ENCODE measurements at regions not wholly inside any gene's neighbourhood (a gene's known extent, or its start where the extent isn't known, plus 50 kb on each side); places are given as distances from the start of the nearest gene placed in this dataset.

DNA sequence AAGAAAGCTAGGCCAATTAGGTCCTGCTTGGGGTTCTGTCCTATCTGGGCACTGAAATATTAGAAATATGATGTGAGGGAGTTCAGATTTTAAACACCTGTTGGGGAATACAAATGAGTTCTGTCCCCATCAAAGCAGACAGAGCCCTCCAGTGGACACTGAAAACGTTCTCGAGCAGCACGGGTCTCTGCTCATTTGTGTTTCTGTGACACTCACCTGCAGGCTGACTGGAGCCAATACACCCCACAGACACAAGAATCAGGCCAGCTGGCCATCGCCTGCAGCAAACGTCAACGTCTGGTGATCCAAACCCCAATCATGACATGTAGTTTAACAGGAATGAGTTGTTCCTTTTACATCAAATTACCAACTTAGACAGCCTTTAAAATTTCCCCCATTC, 493.4 kb upstream of the TMEM132C start:
- H3K4me1 ChIP-seq = no peaks in the 10 kb centered on the region
- in situ Hi-C loops (cut with MboI; ENCODE audit: low sequenced_read_pairs) = no loop called here
- DNase-seq (ENCODE audit: low spot score in 2 of 2) = no peak
- no peaks in the 10 kb centered on the region for H3K9me3 ChIP-seq
- H3K27me3 ChIP-seq (ENCODE audit: low read depth) = no peaks in the 10 kb centered on the region
- no peaks in the 10 kb centered on the region for H3K36me3 ChIP-seq (replicated peaks)
- H3K4me3 ChIP-seq = no peak overlapping the region

DNA sequence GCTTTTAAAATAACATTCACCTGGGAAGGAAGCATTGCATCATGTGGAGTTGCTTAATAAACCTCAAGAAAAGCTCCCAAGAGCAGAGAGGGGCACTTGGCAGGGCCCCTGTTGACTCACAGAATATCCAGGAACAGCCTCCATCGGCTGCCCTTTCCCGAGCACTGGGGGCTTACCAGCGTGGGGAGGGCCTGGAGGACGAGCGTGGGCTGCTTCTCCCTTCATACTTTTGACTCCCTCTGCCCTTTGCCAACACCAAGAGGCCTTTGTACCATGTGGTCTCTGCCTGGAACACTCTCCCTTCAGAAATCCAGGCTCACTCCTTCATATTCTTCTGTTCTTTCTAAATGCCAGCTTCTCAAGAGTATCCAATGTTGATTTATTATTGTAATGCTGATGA, 492.1 kb upstream of the TMEM132C start:
- Histone ChIP-seq H3K27me3 (ENCODE audit: low read depth) (no peaks in the 10 kb centered on the region), H3K4me1 (no peaks in the 10 kb centered on the region), H3K9me3 (no peaks in the 10 kb centered on the region), H3K4me3 (no peak overlapping the region), H3K36me3 (replicated peaks) (no peaks in the 10 kb centered on the region)
- in situ Hi-C loops (cut with MboI; ENCODE audit: low sequenced_read_pairs) = no loop called here
- no peak for DNase-seq (ENCODE audit: low spot score in 2 of 2)

DNA sequence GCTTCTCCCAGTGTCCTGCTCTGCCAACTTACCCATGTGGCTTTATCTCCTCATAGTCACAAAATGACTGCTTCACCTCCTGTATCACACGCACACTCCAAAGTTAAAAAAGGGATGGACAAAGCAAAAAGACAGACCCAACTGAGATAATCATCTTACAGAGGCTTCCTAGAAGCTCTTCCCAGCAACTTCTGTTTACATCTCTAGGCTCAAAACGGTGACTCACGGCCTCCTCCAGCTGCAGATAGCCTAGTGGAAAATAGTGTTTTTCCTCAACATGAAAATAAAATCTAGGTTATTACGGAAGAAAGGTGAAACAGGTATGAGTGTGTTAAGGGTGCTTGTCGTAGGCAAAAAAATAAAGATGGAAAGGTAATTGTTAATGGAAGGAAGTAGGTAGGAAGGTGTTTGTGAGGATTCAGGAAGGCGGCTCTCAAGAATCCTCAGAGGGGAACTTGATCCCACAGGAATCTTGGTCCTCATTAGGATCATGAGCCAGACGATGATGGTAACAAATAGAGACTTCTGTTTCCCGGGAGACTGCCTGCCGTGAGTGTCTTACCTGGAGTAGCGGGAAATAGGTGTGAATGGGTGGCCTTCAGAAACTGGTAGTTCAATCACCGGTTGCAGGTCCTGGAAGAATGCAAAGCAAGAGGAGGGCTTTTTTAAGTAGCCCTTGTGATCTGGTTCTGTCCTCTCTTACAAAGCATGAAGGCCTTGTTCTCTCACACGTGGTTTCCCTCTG, 487.5 kb upstream of the TMEM132C start:
- H3K4me1 ChIP-seq = no peaks in the 10 kb centered on the region
- H3K36me3 ChIP-seq (replicated peaks) = no peaks in the 10 kb centered on the region
- H3K4me3 ChIP-seq = no peak overlapping the region
- no peaks in the 10 kb centered on the region for H3K9me3 ChIP-seq
- in situ Hi-C loops (cut with MboI; ENCODE audit: low sequenced_read_pairs) = no loop called here
- DNase-seq (ENCODE audit: low spot score in 2 of 2) = no peak
- H3K27me3 ChIP-seq (ENCODE audit: low read depth) = no peaks in the 10 kb centered on the region

DNA sequence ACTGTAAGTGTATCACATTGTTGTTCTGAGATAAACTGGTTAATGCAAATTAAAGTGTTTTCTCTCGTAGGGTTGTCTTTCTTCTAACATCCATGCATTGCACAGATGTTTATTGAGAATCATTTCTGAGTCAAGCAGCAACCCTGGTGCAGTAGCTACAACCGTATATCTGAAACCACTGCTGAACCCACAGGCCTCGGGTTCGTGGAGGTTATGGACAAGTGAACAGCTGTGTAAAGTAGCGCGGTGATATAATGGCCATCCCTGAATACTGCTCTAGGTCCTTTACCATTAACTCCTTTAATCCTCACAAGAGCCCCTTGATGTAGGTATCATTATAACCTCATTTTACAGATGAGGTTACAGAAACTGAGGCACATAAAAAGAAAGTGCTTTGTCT, 486.1 kb upstream of the TMEM132C start:
- H3K36me3 ChIP-seq (replicated peaks) = no peaks in the 10 kb centered on the region
- no peaks in the 10 kb centered on the region for H3K4me1 ChIP-seq
- DNase-seq (ENCODE audit: low spot score in 2 of 2) = no peak
- in situ Hi-C loops (cut with MboI; ENCODE audit: low sequenced_read_pairs) = no loop called here
- H3K9me3 ChIP-seq = no peaks in the 10 kb centered on the region
- no peak overlapping the region for H3K4me3 ChIP-seq
- H3K27me3 ChIP-seq (ENCODE audit: low read depth) = no peaks in the 10 kb centered on the region

DNA sequence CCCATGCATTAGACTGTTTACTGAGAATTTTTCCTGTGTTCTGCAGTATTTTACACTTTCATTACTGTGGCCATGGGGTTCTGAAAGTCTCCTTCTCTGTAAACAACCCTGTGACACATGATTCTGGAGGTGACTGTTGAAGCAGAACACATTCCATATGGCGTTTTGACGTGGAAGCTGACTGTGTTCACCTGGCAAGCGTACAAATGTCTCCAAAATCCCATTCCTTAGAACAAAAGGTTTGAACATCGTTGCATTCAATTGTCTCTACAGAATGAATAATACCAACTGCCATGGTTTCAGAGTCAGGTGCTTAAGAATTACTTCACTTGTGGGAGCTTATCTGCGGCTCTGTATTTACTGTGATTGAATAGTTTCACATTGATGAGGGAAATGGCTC, 485.6 kb upstream of the TMEM132C start:
- Histone ChIP-seq H3K9me3 (no peaks in the 10 kb centered on the region), H3K4me1 (no peaks in the 10 kb centered on the region), H3K36me3 (replicated peaks) (no peaks in the 10 kb centered on the region), H3K27me3 (ENCODE audit: low read depth) (no peaks in the 10 kb centered on the region), H3K4me3 (no peak overlapping the region)
- in situ Hi-C loops (cut with MboI; ENCODE audit: low sequenced_read_pairs) = no loop called here
- no peak for DNase-seq (ENCODE audit: low spot score in 2 of 2)

DNA sequence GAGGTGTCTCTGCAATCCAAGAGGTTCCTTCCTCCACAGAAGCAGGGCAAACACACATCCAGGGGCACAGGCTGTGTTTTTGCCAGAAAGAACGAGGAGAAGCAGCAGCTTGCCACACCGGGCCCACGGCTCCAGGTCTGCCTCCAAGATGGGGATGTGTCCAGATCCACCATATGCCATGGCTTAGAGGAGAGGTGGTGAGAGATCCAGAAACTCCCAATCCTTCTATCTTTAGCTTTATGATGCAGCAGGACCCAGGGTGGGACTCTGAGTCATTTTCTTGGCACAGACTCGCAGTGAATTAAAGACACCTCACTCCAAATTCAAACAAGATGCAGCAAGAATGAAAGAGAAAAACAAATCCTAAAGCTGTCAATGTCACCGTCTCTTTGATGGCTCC, 481.4 kb upstream of the TMEM132C start:
- no peaks in the 10 kb centered on the region for H3K36me3 ChIP-seq (replicated peaks)
- no peaks in the 10 kb centered on the region for H3K4me1 ChIP-seq
- no peaks in the 10 kb centered on the region for H3K27me3 ChIP-seq (ENCODE audit: low read depth)
- no peak overlapping the region for H3K4me3 ChIP-seq
- DNase-seq (ENCODE audit: low spot score in 2 of 2) = no peak
- in situ Hi-C loops (cut with MboI; ENCODE audit: low sequenced_read_pairs) = no loop called here
- H3K9me3 ChIP-seq = no peaks in the 10 kb centered on the region

DNA sequence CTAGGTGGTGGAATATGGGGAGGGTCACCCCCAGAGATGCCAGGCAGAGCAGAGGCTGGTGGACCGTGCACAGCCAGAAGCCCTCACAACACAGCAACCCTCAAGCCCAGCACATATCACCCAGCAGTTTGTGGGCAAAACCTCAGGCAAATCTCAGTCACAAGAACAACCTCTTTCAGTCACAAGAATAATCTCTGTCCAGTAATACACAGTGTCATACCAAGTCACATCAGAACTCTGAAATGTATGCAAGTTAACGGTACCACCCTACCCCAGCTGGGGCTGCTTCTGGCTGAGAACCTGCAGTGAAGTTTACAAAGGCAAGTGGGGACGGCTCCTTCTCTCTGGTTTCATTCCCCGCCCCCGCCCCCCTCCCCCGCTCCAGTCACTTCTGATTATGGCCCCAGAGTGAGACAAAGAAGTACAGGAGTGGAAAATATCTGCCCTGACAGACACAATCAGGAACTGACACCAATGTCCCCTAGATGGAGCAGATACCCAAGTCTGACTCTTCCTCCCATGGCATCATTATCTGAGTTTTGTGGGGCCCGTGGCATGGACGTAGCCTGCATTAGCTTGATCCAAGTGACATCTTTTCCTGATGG, 480.9 kb upstream of the TMEM132C start:
- Histone ChIP-seq H3K36me3 (replicated peaks) (no peaks in the 10 kb centered on the region), H3K4me1 (no peaks in the 10 kb centered on the region), H3K4me3 (no peak overlapping the region), H3K9me3 (no peaks in the 10 kb centered on the region), H3K27me3 (ENCODE audit: low read depth) (no peaks in the 10 kb centered on the region)
- no peak for DNase-seq (ENCODE audit: low spot score in 2 of 2)
- in situ Hi-C loops (cut with MboI; ENCODE audit: low sequenced_read_pairs) = no loop called here

DNA sequence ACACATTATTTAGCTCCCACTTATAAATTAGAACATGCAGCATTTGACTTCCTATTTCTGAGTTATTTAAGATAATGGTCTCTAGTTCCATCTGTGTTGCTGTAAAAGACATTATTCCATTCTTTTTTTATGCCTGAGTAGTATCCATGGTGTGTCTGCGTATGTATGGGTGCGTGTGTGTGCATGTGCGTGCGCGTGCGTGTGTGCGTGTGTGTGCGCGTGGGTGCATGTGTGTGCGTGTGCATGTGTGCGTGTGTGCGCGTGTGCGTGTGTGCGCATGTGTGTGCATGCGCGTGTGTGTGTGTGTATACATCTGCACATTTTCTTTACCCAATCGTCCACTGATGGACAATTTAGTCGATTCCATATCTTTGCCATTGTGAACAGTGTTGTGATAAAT, 479.4 kb upstream of the TMEM132C start:
- no peak overlapping the region for H3K4me3 ChIP-seq
- H3K9me3 ChIP-seq = no peaks in the 10 kb centered on the region
- no peaks in the 10 kb centered on the region for H3K36me3 ChIP-seq (replicated peaks)
- H3K4me1 ChIP-seq = no peaks in the 10 kb centered on the region
- no peak for DNase-seq (ENCODE audit: low spot score in 2 of 2)
- no peaks in the 10 kb centered on the region for H3K27me3 ChIP-seq (ENCODE audit: low read depth)
- in situ Hi-C loops (cut with MboI; ENCODE audit: low sequenced_read_pairs) = no loop called here

DNA sequence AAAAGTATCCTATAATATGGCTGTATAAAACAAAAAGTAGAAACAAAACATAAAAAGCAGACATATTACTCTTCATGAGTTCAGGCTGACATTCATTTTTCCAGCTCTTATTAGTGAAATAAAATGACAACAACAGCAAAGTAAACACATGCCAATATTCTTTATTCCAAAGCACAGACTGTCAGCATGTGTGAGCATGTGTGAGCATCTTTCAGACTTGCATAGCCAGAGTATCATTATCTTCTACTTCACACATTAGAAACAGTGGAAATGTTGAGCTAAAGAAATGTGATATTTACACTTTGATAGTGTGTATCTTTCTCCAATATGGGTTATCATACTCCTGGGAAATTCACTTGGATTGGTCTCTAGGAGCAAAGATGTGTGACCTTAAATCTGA, 476.6 kb upstream of the TMEM132C start:
- H3K36me3 ChIP-seq (replicated peaks) = no peaks in the 10 kb centered on the region
- no peak overlapping the region for H3K4me3 ChIP-seq
- no peaks in the 10 kb centered on the region for H3K27me3 ChIP-seq (ENCODE audit: low read depth)
- no peaks in the 10 kb centered on the region for H3K9me3 ChIP-seq
- in situ Hi-C loops (cut with MboI; ENCODE audit: low sequenced_read_pairs) = no loop called here
- DNase-seq (ENCODE audit: low spot score in 2 of 2) = no peak
- H3K4me1 ChIP-seq = no peaks in the 10 kb centered on the region

DNA sequence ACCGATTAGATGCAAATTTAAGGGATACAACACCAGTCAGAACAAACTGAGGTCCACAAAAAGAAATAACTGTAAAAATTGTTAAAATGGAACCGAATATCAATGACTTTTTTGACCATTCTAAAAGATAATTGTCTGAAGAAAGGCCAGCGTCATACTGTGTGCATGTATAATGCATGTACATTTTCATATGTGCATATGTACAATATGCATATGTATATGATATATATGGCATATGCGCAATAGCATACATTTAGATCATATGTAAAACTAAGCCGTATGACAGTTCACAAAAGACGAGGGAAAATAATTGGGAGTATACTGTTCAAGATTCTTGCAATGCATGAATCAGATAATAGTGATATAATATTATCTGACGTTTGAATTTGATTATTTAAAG, 475.8 kb upstream of the TMEM132C start:
- Histone ChIP-seq H3K36me3 (replicated peaks) (no peaks in the 10 kb centered on the region), H3K9me3 (no peaks in the 10 kb centered on the region), H3K4me3 (no peak overlapping the region), H3K4me1 (no peaks in the 10 kb centered on the region), H3K27me3 (ENCODE audit: low read depth) (no peaks in the 10 kb centered on the region)
- in situ Hi-C loops (cut with MboI; ENCODE audit: low sequenced_read_pairs) = no loop called here
- no peak for DNase-seq (ENCODE audit: low spot score in 2 of 2)

DNA sequence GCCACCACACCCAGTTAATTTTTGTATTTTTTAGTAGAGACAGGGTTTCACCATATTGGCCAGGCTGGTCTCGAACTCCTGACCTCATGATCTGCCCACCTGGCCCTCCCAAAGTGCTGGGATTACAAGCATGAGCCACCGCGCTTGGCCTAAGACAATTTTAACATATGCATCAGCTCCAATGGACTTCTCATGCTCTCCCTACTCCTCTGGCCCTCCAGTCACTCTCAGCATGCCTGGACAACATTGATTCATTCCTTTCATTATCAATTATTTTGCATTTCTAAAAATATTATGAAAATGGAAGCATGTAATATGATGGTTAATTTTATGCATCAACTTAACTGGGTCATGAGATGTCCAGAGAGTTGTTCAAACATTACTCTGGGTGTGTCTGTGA, 469.1 kb upstream of the TMEM132C start:
- Histone ChIP-seq H3K27me3 (ENCODE audit: low read depth) (no peaks in the 10 kb centered on the region), H3K4me3 (no peak overlapping the region), H3K36me3 (replicated peaks) (no peaks in the 10 kb centered on the region), H3K9me3 (no peaks in the 10 kb centered on the region; the same call in 1 of the 2 replicates), H3K4me1 (no peaks in the 10 kb centered on the region)
- in situ Hi-C loops (cut with MboI; ENCODE audit: low sequenced_read_pairs) = no loop called here
- DNase-seq (ENCODE audit: low spot score in 2 of 2) = no peak

DNA sequence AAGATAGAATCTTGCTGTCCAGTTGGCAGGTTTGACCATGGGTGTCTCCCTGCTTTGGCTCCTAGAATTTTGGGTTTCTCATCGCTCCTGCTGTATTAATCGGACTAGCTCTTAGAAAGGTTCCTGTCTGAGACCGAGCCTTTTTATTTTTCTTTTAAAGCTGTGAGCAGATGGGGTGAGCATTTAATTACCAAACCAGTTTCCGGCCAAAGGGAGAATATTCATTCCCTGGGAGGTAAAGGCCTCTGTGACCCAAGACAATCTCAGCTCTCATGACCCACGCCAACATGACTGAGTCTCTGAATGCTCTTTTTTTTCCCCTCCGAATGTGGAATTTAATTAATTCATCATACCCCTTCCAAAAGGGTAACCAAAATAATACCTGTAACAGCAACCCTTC, 464.7 kb upstream of the TMEM132C start:
- no peaks in the 10 kb centered on the region for H3K27me3 ChIP-seq (ENCODE audit: low read depth)
- no peaks in the 10 kb centered on the region for H3K4me1 ChIP-seq
- no peaks in the 10 kb centered on the region; the same call in 1 of the 2 replicates for H3K9me3 ChIP-seq
- no peak for DNase-seq (ENCODE audit: low spot score in 2 of 2)
- in situ Hi-C loops (cut with MboI; ENCODE audit: low sequenced_read_pairs) = no loop called here
- no peaks in the 10 kb centered on the region for H3K36me3 ChIP-seq (replicated peaks)
- no peak overlapping the region for H3K4me3 ChIP-seq

DNA sequence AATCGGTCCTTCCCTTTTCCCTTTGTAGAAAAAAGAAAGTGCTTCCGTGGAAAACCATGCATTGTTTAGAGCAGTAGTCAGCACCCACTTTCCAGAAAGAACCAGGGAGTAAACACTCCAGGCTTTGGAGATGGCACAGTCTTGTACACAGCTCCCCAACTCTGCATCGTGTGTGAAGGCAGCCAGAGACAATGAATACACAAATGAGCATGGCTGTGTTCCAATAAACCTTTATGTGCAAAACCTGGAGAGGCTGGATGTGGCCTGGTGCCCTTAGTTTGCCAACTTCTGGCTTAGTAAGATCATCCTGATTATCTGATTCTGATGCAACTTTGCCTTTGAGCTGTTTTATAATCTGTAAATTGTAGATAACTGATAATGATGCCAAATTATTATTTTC, 463.4 kb upstream of the TMEM132C start:
- DNase-seq (ENCODE audit: low spot score in 2 of 2) = no peak

DNA sequence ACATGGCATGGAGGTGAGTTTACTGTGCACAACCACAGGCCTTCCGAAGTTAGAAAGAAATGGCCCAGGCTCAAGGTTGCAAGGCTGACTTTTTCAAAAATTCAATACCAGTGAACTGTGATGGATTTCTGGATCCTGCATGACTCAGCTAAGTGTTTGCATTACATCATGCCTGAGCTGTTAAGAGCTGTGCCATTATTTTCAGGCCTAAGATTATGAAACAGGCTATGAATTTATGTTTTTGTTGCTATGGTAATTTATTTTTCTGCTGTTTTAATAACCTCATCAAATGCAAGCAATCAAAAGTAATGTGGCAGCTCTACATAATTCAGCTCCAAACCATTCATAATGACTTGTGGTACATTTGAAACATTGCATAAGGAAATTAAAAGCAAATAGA, 457.7 kb upstream of the TMEM132C start:
- Histone ChIP-seq H3K4me1 (no peaks in the 10 kb centered on the region), H3K36me3 (replicated peaks) (no peaks in the 10 kb centered on the region), H3K4me3 (no peak overlapping the region), H3K9me3 (no peaks in the 10 kb centered on the region), H3K27me3 (ENCODE audit: low read depth) (no peaks in the 10 kb centered on the region)
- no peak for DNase-seq (ENCODE audit: low spot score in 2 of 2)
- in situ Hi-C loops (cut with MboI; ENCODE audit: low sequenced_read_pairs) = no loop called here

More for the DNA sequence above, 463.4 kb upstream of the TMEM132C start:
- Histone ChIP-seq H3K9me3 (no peaks in the 10 kb centered on the region; the same call in 1 of the 2 replicates), H3K4me1 (no peaks in the 10 kb centered on the region), H3K27me3 (ENCODE audit: low read depth) (no peaks in the 10 kb centered on the region), H3K4me3 (no peak overlapping the region), H3K36me3 (replicated peaks) (no peaks in the 10 kb centered on the region)
- in situ Hi-C loops (cut with MboI; ENCODE audit: low sequenced_read_pairs) = no loop called here

DNA sequence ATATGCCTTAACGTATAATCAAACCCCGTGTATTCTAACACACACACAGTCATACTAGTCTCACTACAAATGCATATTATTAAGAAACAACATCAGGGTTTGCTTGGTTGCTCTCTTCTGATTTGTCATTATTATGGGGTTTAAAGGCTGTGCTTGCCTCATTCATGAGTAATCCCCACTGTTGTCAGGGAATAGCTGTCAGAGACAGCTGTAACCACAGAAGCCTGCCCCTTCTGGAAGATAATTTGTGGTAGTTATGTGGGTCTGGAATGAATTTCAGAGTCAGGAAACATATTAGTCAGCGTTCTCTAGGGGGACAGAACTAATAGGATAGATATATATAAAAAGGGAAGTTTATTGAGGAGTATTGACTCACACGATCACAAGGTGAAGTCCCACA, 456.9 kb upstream of the TMEM132C start:
- H3K4me1 ChIP-seq = no peaks in the 10 kb centered on the region
- no peaks in the 10 kb centered on the region for H3K9me3 ChIP-seq
- DNase-seq (ENCODE audit: low spot score in 2 of 2) = no peak
- H3K27me3 ChIP-seq (ENCODE audit: low read depth) = no peaks in the 10 kb centered on the region
- H3K36me3 ChIP-seq (replicated peaks) = no peaks in the 10 kb centered on the region
- in situ Hi-C loops (cut with MboI; ENCODE audit: low sequenced_read_pairs) = no loop called here
- no peak overlapping the region for H3K4me3 ChIP-seq

Data from HAP-1 (cell line).